GM19467 (cell line): ENCODE measurements at regions not wholly inside any gene's neighbourhood (a gene's known extent, or its start where the extent isn't known, plus 50 kb on each side); places are given as distances from the start of the nearest gene placed in this dataset.
"Not testable (repeated sequence)": the region's sequence is repeated elsewhere in the genome, so short reads cannot be mapped to it uniquely, and the experiment has no call there.

Experiments
- ATAC-seq: cut with Tn5 transposase; IDR thresholded peaks from one replicate; pipeline ENCODE4 v1.9.1; 2021; ENCODE audit warnings: mild to moderate bottlenecking, moderate library complexity; ENCODE audit not compliant: unreplicated experiment

- ATAC-seq = no peak
These were observed 72.8 kb upstream of the ADTRP start for GRCh38 chr6:11851387-11851786.

- no peak for ATAC-seq
These were observed 70.5 kb upstream of the ADTRP start for GRCh38 chr6:11848852-11849731.

GRCh38 chr6:11848346-11848651 lies 69.7 kb upstream of the ADTRP start:
- ATAC-seq = no peak

GRCh38 chr6:11847515-11848345 lies 69.1 kb upstream of the ADTRP start:
- ATAC-seq = no peak

- not testable (repeated sequence) for ATAC-seq
These were observed 68.5 kb upstream of the ADTRP start for GRCh38 chr6:11847068-11847467.

- ATAC-seq = no peak
These were observed 67.3 kb upstream of the ADTRP start for GRCh38 chr6:11845664-11846577.

- not testable (repeated sequence) for ATAC-seq
These were observed 64.2 kb upstream of the ADTRP start for GRCh38 chr6:11842795-11843194.

- no peak for ATAC-seq
These were observed 56.5 kb upstream of the ADTRP start for GRCh38 chr6:11835065-11835464.

GRCh38 chr6:11833626-11834592 lies 55.3 kb upstream of the ADTRP start:
- peak; percentile 66 for ATAC-seq

GRCh38 chr6:11831653-11832052 lies 53.0 kb upstream of the ADTRP start:
- no peak for ATAC-seq

- no peak for ATAC-seq
These were observed 51.9 kb upstream of the ADTRP start for GRCh38 chr6:11830520-11830919.

GRCh38 chr6:11830105-11830504 lies 51.5 kb upstream of the ADTRP start:
- ATAC-seq = no peak

GRCh38 chr6:11828262-11828870 lies 49.8 kb upstream of the ADTRP start:
- ATAC-seq = no peak
